ENCODE measurements at regions not wholly inside any gene's neighbourhood (a gene's known extent, or its start where the extent isn't known, plus 50 kb on each side); places are given as distances from the start of the nearest gene placed in this dataset.

GRCh38 chr14:85442996-85443395 lies 86.9 kb upstream of the FLRT2 start:
- TF ChIP-seq CTCF (IDR thresholded peaks at IDR 0.05; ENCODE audit: extremely low read depth in 1 of 2, insufficient read depth in 1 of 2, low read depth in 1 of 2, low read length in 2 of 2) (no peak), POLR2A (IDR thresholded peaks at IDR 0.05; ENCODE audit: low read depth, low read length) (no peak), EZH2 (IDR thresholded peaks at IDR 0.05; ENCODE audit: borderline replicate concordance, low read depth, low read length, severe bottlenecking) (no peak), MAX (IDR thresholded peaks at IDR 0.05; ENCODE audit: insufficient read depth, insufficient read length) (no peak), FOS (IDR thresholded peaks at IDR 0.05; ENCODE audit: borderline replicate concordance, insufficient read depth, low read length) (no peak)
